Kidney (tissue), 13 donors: ENCODE measurements at regions not wholly inside any gene's neighbourhood (a gene's known extent, or its start where the extent isn't known, plus 50 kb on each side); places are given as distances from the start of the nearest gene placed in this dataset.

Experiments used
- DNase-seq, 5 donors: peaks; one replicate each; pipeline ENCODE4 v3.0.0-alpha.2; 2013 to 2020
- FAIRE-seq: peaks from 2 replicates; lab custom pipeline; 2012; peaks lifted over from hg19 to GRCh38; lab: Jason Lieb, UNC
- H3K27ac ChIP-seq, 2 donors: one replicate each; pipeline ENCODE4 v1.7.0; 2013; ENCODE audit warnings: low read depth in 2 of 2, low read length in 2 of 2, inconsistent platforms in 1 of 2
- H3K27me3 ChIP-seq: one replicate; pipeline ENCODE4 v1.7.1; 2013; ENCODE audit warnings: low read length, inconsistent platforms; ENCODE audit not compliant: control insufficient read depth, insufficient read depth
- H3K36me3 ChIP-seq, 3 donors: one replicate each; pipeline versions ENCODE4 v1.7.0 to v1.7.1; 2013; ENCODE audit warnings: low read length in 3 of 3, control low read depth in 1 of 3, inconsistent platforms in 1 of 3; ENCODE audit not compliant: insufficient read depth in 3 of 3, control insufficient read depth in 2 of 3
- H3K4me1 ChIP-seq, 3 donors: one replicate each; pipeline versions ENCODE4 v1.7.0 to v1.7.1; 2013; ENCODE audit warnings: low read length in 3 of 3, inconsistent platforms in 1 of 3, low read depth in 1 of 3; ENCODE audit not compliant: control insufficient read depth in 2 of 3, insufficient read depth in 2 of 3
- H3K4me3 ChIP-seq, 3 donors: one replicate each; pipeline versions ENCODE4 v1.7.0 to v1.8.1; 2013; ENCODE audit warnings: low read length in 3 of 3, control low read depth in 1 of 3, inconsistent platforms in 1 of 3
- H3K9ac ChIP-seq, 3 donors: one replicate each; pipeline versions ENCODE4 v1.7.0 to v1.7.1; 2013; ENCODE audit warnings: low read length in 3 of 3, control low read depth in 1 of 3, inconsistent platforms in 1 of 3
- H3K9me3 ChIP-seq, 3 donors: one replicate each; pipeline versions ENCODE4 v1.7.0 to v1.7.1; 2013; ENCODE audit warnings: low read length in 3 of 3, control low read depth in 1 of 3, inconsistent platforms in 1 of 3; ENCODE audit not compliant: control insufficient read depth in 2 of 3, insufficient read depth in 1 of 3
- CTCF ChIP-seq: IDR thresholded peaks from 3 replicates; pipeline ENCODE4 v1.5.1; 2012; ENCODE audit warnings: mild to moderate bottlenecking, moderate library complexity, borderline replicate concordance; ENCODE audit not compliant: insufficient read depth; ENCODE audit errors: extremely low read depth
- intact Hi-C: fragments of 100-400 bp; cut with DNase I; formaldehyde crosslinking; loops from one replicate; pipeline ENCODE4 v1.11.1; 2022
- donor health status: control.
- donor health status: control.
- donor health status: control.
- donor health status: control.
- donor health status: control.
- donor health status: DM: yes; HTN: yes; CAD: no.
- donor health status: Normal renal cell carcinoma (clear cell type).

GRCh38 chr2:16615687-16616615 is 49.7 kb downstream of the CYRIA start:
- TF ChIP-seq CTCF = no peak
- no peaks in the 10 kb centered on the region for H3K9me3 ChIP-seq
- intact Hi-C loops = loop anchor here (5.0 kb wide), 1 partner anchor 141 kb away; no protein-coding TSS in a partner anchor
- no peak overlapping the region for H3K27ac ChIP-seq
- H3K36me3 ChIP-seq = no peaks in the 10 kb centered on the region
- no peaks in the 10 kb centered on the region for H3K27me3 ChIP-seq
- H3K4me3 ChIP-seq = no peak overlapping the region
- H3K9ac ChIP-seq = no peak overlapping the region
- no peaks in the 10 kb centered on the region for H3K4me1 ChIP-seq
- DNase-seq (no peak), FAIRE-seq (no peak)

- Histone ChIP-seq H3K4me1 (no peaks in the 10 kb centered on the region), H3K9me3 (no peaks in the 10 kb centered on the region), H3K27me3 (no peaks in the 10 kb centered on the region), H3K27ac (no peak overlapping the region), H3K9ac (no peak overlapping the region), H3K36me3 (no peaks in the 10 kb centered on the region), H3K4me3 (no peak overlapping the region)
- DNase-seq (no peak), FAIRE-seq (no peak)
- no peak for TF ChIP-seq CTCF
- intact Hi-C loops = loop anchor here (5.0 kb wide), 1 partner anchor 142 kb away; no protein-coding TSS in a partner anchor
Measured at GRCh38 chr2:16615246-16615645, 50.4 kb downstream of the CYRIA start.

- H3K27ac ChIP-seq = no peak overlapping the region
- H3K4me1 ChIP-seq = no peaks in the 10 kb centered on the region
- no peaks in the 10 kb centered on the region for H3K9me3 ChIP-seq
- H3K9ac ChIP-seq = no peak overlapping the region
- H3K27me3 ChIP-seq = no peaks in the 10 kb centered on the region
- intact Hi-C loops = no loop called here
- no peak overlapping the region for H3K4me3 ChIP-seq
- no peak for FAIRE-seq
- no peaks in the 10 kb centered on the region for H3K36me3 ChIP-seq
- no peak for TF ChIP-seq CTCF
- no peak for DNase-seq
Measured at GRCh38 chr2:16614314-16614860, 51.2 kb downstream of the CYRIA start.
